Spleen (tissue), 7 donors: ENCODE measurements at regions not wholly inside any gene's neighbourhood (a gene's known extent, or its start where the extent isn't known, plus 50 kb on each side); places are given as distances from the start of the nearest gene placed in this dataset.

Source experiments
- POLR2A ChIP-seq, 3 donors: fragments of 450-650 bp; IDR thresholded peaks; one replicate each; pipeline ENCODE4 v1.5.1; 2017; ENCODE audit warnings: antibody characterized with exemption in 3 of 3, mild to moderate bottlenecking in 1 of 3
- POLR2AphosphoS5 ChIP-seq, 3 donors: sonication (generic); formaldehyde crosslinking; IDR thresholded peaks; one replicate each; pipeline ENCODE4 v1.5.1; 2017; ENCODE audit warnings: antibody characterized with exemption in 3 of 3
- TF ChIP-seq, protein P1 (sequence below), 11 experiments: fragments of 200-600 bp in 7 of 11; fragments of 450-650 bp in 4 of 11; sonication (generic) in 4 of 11; IDR thresholded peaks in 8 of 11; conservative IDR thresholded peaks in 3 of 11; 1 replicate in 7 of 11; 2 replicates in 4 of 11; pipeline versions ENCODE4 v1.4.0 to v1.8.0; 2016 to 2021; ENCODE audit warnings: antibody characterized with exemption in 11 of 11, inconsistent platforms in 4 of 11, mild to moderate bottlenecking in 1 of 11
- donor health status: DM: no; HTN: no; CAD: no; lungs with moderate emphysema.
- donor health status: DM: no; HTN: no; CAD: no.
- donor health status: DM: no; HTN: no; CAD: no.

GRCh38 chr20:36091561-36092397 is 62.8 kb upstream of the EPB41L1 start:
- TF ChIP-seq, protein P1, sequence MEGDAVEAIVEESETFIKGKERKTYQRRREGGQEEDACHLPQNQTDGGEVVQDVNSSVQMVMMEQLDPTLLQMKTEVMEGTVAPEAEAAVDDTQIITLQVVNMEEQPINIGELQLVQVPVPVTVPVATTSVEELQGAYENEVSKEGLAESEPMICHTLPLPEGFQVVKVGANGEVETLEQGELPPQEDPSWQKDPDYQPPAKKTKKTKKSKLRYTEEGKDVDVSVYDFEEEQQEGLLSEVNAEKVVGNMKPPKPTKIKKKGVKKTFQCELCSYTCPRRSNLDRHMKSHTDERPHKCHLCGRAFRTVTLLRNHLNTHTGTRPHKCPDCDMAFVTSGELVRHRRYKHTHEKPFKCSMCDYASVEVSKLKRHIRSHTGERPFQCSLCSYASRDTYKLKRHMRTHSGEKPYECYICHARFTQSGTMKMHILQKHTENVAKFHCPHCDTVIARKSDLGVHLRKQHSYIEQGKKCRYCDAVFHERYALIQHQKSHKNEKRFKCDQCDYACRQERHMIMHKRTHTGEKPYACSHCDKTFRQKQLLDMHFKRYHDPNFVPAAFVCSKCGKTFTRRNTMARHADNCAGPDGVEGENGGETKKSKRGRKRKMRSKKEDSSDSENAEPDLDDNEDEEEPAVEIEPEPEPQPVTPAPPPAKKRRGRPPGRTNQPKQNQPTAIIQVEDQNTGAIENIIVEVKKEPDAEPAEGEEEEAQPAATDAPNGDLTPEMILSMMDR (IDR thresholded peaks at IDR 0.05 in 8 of 11, conservative IDR thresholded peaks at IDR 0.05 in 3 of 11): no peak
- TF ChIP-seq POLR2AphosphoS5 (IDR thresholded peaks at IDR 0.05) (no peak), POLR2A (IDR thresholded peaks at IDR 0.05) (no peak)
